ENCODE measurements at regions not wholly inside any gene's neighbourhood (a gene's known extent, or its start where the extent isn't known, plus 50 kb on each side); places are given as distances from the start of the nearest gene placed in this dataset.

GRCh38 chr3:158970006-158970405, 168.2 kb downstream of the MFSD1 start (continued):
- TF ChIP-seq ZFX (IDR thresholded peaks at IDR 0.05), result no peak
- no peak for TF ChIP-seq ELF1 (IDR thresholded peaks at IDR 0.05; ENCODE audit: borderline replicate concordance, low read depth)
- no peak for TF ChIP-seq EZH2phosphoT487 (IDR thresholded peaks at IDR 0.05; ENCODE audit: borderline replicate concordance)
- TF ChIP-seq ZNF274 (IDR thresholded peaks at IDR 0.05; ENCODE audit: low read depth, low read length), result no peak
- no peak for TF ChIP-seq FOSL1 (IDR thresholded peaks at IDR 0.05; ENCODE audit: low read depth)

GRCh38 chr3:158974904-158975303, 173.1 kb downstream of the MFSD1 start:
- H3K27me3 ChIP-seq (ENCODE audit: insufficient read depth, low read length), result no peaks in the 10 kb centered on the region
- H2AFZ ChIP-seq (ENCODE audit: low read depth, low read length, poor library complexity, severe bottlenecking), result no peak overlapping the region
- no peak for TF ChIP-seq FOSL1 (IDR thresholded peaks at IDR 0.05; ENCODE audit: low read depth)
- H3K36me3 ChIP-seq (ENCODE audit: control insufficient read depth in 1 of 2, insufficient read depth in 2 of 2, low read length in 2 of 2), result no peaks in the 10 kb centered on the region
- H3K4me2 ChIP-seq (ENCODE audit: low read length), result no peak overlapping the region
- RAD21 ChIA-PET (ENCODE audit: low non-redundant PET in 1 of 2, low total read pairs in 2 of 2, uncharacterized antibody in 2 of 2, unreplicated experiment in 2 of 2), result no interaction called here
- H3K9me3 ChIP-seq (ENCODE audit: control insufficient read depth in 1 of 2, insufficient read depth in 1 of 2, low read depth in 1 of 2, low read length in 2 of 2), result no peaks in the 10 kb centered on the region
- H3K79me2 ChIP-seq (ENCODE audit: insufficient read depth, low read length), result no peaks in the 10 kb centered on the region
- no peak for ATAC-seq
- intact Hi-C loops (cut with micrococcal nuclease), result no loop called here
- POLR2A ChIA-PET, result no interaction called here
- CTCF ChIA-PET, result no interaction called here
- BruUV-seq (replicated peaks), result no TSS peak
- H3K9ac ChIP-seq (ENCODE audit: low read length), result no peak overlapping the region
- H3K27ac ChIP-seq (ENCODE audit: low read depth, low read length), result no peak overlapping the region
- H4K20me1 ChIP-seq (ENCODE audit: insufficient read depth), result no peaks in the 10 kb centered on the region
- no peak overlapping the region for H3K4me3 ChIP-seq (replicated peaks in 1 of 2; ENCODE audit: low read depth in 1 of 2, low read length in 2 of 2)
- no peaks in the 10 kb centered on the region for H3K9me2 ChIP-seq (ENCODE audit: insufficient read depth)
- DNase-seq (ENCODE audit: low read depth, low spot score), result no peak
- no peaks in the 10 kb centered on the region for H3K4me1 ChIP-seq (ENCODE audit: control insufficient read depth in 1 of 2, insufficient read depth in 2 of 2, low read length in 2 of 2)

GRCh38 chr3:158976966-158977365, 175.1 kb downstream of the MFSD1 start:
- Histone ChIP-seq H3K27me3 (ENCODE audit: insufficient read depth, low read length) (no peaks in the 10 kb centered on the region), H3K27ac (ENCODE audit: low read depth, low read length) (no peak overlapping the region), H3K4me3 (replicated peaks in 1 of 2; ENCODE audit: low read depth in 1 of 2, low read length in 2 of 2) (no peak overlapping the region), H3K4me1 (ENCODE audit: control insufficient read depth in 1 of 2, insufficient read depth in 2 of 2, low read length in 2 of 2) (no peaks in the 10 kb centered on the region), H4K20me1 (ENCODE audit: insufficient read depth) (no peaks in the 10 kb centered on the region), H3K79me2 (ENCODE audit: insufficient read depth, low read length) (no peaks in the 10 kb centered on the region), H3K4me2 (ENCODE audit: low read length) (no peak overlapping the region), H3K9ac (ENCODE audit: low read length) (no peak overlapping the region), H3K9me3 (ENCODE audit: control insufficient read depth in 1 of 2, insufficient read depth in 1 of 2, low read depth in 1 of 2, low read length in 2 of 2) (no peaks in the 10 kb centered on the region), H2AFZ (ENCODE audit: low read depth, low read length, poor library complexity, severe bottlenecking) (no peak overlapping the region), H3K9me2 (ENCODE audit: insufficient read depth) (no peaks in the 10 kb centered on the region), H3K36me3 (ENCODE audit: control insufficient read depth in 1 of 2, insufficient read depth in 2 of 2, low read length in 2 of 2) (no peaks in the 10 kb centered on the region)
- ChIA-PET CTCF (no interaction called here), POLR2A (no interaction called here), RAD21 (ENCODE audit: low non-redundant PET in 1 of 2, low total read pairs in 2 of 2, uncharacterized antibody in 2 of 2, unreplicated experiment in 2 of 2) (no interaction called here)
- DNase-seq (ENCODE audit: low read depth, low spot score) (no peak), ATAC-seq (no peak)
- no peak for TF ChIP-seq JUND (IDR thresholded peaks at IDR 0.05)
- TF ChIP-seq SIN3A (IDR thresholded peaks at IDR 0.05; ENCODE audit: low read depth), result no peak
- no peak for TF ChIP-seq RAD21 (IDR thresholded peaks at IDR 0.05; ENCODE audit: low read depth)
- no peak for TF ChIP-seq ZNF274 (IDR thresholded peaks at IDR 0.05; ENCODE audit: low read depth, low read length)
- TF ChIP-seq POLR2A (IDR thresholded peaks at IDR 0.05; ENCODE audit: borderline replicate concordance, extremely low read depth, insufficient read depth, insufficient read length), result no peak
- TF ChIP-seq REST (IDR thresholded peaks at IDR 0.05; ENCODE audit: low read depth), result no peak
- BruUV-seq (replicated peaks), result no TSS peak
- intact Hi-C loops (cut with micrococcal nuclease), result no loop called here

All from HCT116 (cell line).